Amygdala (tissue), 56 donors: ENCODE measurements at regions not wholly inside any gene's neighbourhood (a gene's known extent, or its start where the extent isn't known, plus 50 kb on each side); places are given as distances from the start of the nearest gene placed in this dataset.
"Not testable (repeated sequence)": the region's sequence is repeated elsewhere in the genome, so short reads cannot be mapped to it uniquely, and the experiment has no call there.

Experiments
- DNase-seq, 56 donors: peaks; one replicate each; lab custom pipeline; 2025; lab: John Stamatoyannopoulos, UW

DNA sequence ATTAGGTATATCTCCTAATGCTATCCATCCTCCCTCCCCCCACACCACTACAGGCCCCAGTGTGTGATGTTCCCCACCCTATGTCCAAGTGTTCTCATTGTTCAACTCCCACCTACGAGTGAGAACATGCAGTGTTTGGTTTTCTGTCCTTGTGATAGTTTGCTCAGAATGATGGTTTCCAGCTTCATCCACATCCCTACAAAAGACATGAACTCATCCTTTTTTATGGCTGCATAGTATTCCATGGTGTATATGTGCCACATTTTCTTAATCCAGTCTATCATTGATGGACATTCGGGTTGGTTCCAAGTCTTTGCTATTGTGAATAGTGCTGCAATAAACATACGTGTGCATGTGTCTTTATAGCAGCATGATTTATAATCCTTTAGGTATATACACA lies 53.8 kb upstream of the HIVEP2 start:
- not testable (repeated sequence) for DNase-seq

DNA sequence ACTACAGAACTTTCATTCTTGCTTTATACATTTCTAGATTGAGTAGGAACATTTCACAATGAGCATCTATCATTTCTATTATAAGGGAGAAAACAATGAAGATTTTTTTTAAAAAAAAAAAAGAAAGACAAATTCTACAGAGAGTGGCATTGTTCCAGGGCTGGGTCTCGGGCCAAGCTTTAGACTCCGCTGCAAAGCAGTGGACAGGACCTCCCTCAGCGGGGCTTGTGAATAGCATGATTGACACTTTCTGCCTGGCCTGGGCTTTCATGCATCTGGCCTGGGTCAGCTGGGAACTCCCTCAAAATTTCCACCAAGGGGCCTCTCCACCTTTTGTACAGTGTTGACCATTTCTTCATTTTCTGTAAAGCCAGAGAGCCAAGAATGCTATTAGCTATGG lies 55.8 kb upstream of the HIVEP2 start:
- DNase-seq = peak in 44 of 56 donors; percentile 2 to 81 (median 30)

DNA sequence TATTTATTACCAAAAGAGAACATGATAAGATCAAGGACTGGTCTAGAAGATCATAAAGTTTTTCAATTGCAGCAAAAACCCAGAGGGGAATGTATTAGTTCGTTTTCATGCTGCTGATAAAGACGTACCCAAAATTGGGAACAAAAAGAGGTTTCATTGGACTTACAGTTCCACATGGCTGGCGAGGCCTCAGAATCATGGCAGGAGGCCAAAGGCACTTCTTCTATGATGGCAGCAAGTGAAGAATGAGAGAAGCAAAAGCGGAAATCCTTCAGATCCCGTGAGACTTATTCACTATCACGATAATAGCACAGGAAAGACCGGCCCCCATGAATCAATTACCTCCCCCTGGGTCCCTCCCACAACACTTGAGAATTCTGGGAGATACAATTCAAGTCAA lies 57.7 kb upstream of the HIVEP2 start:
- peak in 2 of 56 donors; percentile 2 to 23 for DNase-seq

DNA sequence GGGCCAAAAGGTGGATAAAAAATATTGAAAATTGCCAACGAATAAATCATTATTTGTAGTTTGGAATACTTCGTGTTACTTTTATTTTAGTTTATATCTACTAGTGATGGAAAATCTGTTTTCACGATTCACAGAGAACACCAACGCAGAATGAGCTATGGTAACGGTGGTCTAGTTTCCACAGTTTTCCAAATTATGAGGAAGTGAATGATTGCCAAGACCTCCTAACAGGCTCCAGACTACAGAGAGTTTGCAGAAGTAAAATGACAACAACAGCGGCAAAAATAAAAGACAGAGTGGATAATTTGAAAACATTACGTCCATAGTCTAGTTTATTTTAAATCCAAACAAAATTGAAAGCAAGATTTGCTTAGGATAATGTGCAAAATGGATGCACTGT lies 57.0 kb upstream of the AIG1 start:
- DNase-seq = no peak

DNA sequence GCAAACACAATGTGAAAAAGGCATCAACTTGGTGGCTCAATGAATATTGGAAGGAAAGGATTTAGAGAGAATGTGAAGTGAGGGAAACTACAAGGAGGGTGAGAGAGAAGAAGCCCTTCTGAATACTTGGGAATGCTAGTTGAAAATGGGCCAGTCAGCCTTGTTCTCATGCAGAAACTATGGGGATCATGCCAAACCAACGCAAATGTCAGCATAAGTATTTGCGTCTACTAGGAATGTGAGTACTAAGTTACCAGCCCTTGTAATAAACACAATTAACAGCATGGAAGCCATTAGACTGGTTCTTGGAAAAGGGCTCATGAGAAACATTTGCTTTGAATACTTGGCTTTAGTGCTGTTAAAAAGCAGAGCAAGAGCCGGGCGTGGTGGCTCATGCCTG lies 54.9 kb upstream of the AIG1 start:
- no peak for DNase-seq

DNA sequence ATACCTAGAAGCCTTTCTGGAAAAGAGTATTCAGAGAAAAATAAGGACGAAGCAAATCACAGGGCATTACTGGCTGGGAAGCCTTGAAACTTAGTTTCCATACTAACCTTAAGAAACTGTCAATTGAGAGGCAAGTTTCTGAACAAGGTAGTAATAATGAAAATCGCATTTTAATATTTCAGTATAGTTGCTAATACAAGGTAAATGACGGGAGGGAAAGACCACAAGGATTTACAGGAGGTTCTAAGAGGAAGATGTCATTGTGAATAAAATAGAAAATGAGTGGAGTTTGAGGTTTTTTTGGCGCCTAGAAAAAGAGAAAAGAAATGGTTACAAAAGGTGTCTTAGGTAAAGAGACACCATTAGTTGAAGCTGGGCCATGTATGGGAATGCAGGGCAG lies 53.9 kb upstream of the AIG1 start:
- no peak for DNase-seq

DNA sequence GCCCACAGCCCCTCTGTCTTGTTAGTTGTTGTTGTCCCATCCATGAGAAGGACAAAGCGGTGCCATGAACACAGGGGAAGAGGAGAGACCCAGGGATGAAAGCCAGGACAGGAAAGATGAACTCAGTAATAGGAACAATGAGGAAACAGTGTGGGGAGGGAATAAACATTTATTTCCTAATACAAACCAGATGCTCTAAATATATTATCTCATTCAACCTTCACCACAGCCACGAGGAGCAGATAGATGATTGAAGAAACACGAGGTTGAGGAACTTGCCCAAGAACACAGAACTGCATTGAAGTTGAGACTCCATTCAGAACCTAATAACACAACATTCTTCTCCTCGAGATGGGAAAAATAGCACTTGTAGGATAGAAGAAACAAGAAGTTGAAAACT lies 53.0 kb upstream of the AIG1 start:
- no peak for DNase-seq

DNA sequence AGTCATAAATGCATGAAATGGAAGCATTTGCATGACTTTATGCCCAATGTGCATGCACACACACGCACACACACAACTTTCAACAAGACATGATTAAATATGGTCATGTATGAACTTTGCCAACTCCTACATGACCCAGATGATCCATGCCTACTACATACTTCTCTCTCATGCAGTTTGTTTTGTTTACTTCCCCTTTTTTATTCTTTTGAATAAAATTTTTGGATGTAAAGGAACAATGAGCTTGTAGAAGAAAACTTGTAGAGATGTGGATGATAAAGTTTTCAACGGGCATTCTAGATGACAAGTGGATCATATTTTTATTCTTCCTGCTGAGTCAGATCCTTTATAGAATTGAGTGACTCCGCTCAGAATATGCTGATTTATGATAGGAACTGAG lies 50.8 kb upstream of the AIG1 start:
- no peak for DNase-seq
